ENCODE measurements at regions not wholly inside any gene's neighbourhood (a gene's known extent, or its start where the extent isn't known, plus 50 kb on each side); places are given as distances from the start of the nearest gene placed in this dataset.

DNA sequence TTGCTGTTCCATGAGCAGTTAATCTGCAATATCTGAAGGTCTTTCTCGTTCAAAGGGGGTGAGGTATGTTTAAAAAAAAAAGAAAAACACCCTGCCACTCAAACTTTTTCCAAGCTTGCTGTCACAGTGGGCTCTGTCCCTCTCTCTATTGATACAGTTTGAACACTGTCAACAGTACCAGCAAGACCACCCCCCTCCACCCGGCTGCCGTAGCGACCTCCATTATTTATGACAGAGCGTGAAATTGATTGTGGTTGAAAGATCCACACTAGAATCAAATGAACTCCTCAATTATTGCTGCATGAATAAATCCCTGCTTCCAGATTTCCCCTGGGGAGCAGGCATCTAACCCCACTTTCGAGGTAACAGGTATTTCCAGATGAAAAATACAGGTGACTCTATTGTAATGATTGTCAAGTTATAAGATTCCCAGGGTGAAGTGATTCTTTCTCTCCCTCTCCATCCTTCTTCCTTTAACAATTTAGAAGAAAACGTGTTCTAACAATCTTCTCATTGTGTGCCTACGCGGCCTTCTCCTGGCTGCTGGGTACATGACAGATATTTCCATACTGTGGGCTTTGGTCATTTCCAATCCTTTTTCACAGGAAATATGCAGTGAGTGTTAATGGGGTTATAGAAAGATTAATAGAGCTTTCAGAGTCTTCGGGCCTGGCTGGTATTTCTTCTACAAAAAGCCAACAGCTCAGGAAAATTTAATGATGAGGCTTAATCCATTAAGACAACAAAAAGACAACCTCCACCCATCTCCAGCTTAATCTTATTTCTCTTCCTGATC, 135.7 kb upstream of the C16orf82 start:
- TF ChIP-seq CTCF (IDR thresholded peaks at IDR 0.05; ENCODE audit: insufficient read depth, low read length, severe bottlenecking) = no peak
- Histone ChIP-seq H3K27me3 (ENCODE audit: control insufficient read depth, insufficient read depth, low read length) (no peaks in the 10 kb centered on the region), H3K4me3 (ENCODE audit: low read depth, low read length) (no peak overlapping the region), H3K36me3 (ENCODE audit: control insufficient read depth, insufficient read depth, low read length) (no peaks in the 10 kb centered on the region)
- DNase-seq (ENCODE audit: low read depth) (no peak), FAIRE-seq (no peak)

GRCh38 chr16:26950636-26951035, 116.1 kb upstream of the C16orf82 start:
- TF ChIP-seq CTCF (IDR thresholded peaks at IDR 0.05; ENCODE audit: insufficient read depth, low read length, severe bottlenecking) = no peak
- Histone ChIP-seq H3K27me3 (ENCODE audit: control insufficient read depth, insufficient read depth, low read length) (no peaks in the 10 kb centered on the region), H3K36me3 (ENCODE audit: control insufficient read depth, insufficient read depth, low read length) (no peaks in the 10 kb centered on the region), H3K4me3 (ENCODE audit: low read depth, low read length) (no peak overlapping the region)
- DNase-seq (ENCODE audit: low read depth) (no peak), FAIRE-seq (no peak)

- DNase-seq (ENCODE audit: low read depth) (no peak), FAIRE-seq (no peak)
- Histone ChIP-seq H3K27me3 (ENCODE audit: control insufficient read depth, insufficient read depth, low read length) (no peaks in the 10 kb centered on the region), H3K4me3 (ENCODE audit: low read depth, low read length) (no peak overlapping the region), H3K36me3 (ENCODE audit: control insufficient read depth, insufficient read depth, low read length) (no peaks in the 10 kb centered on the region)
- TF ChIP-seq CTCF (IDR thresholded peaks at IDR 0.05; ENCODE audit: insufficient read depth, low read length, severe bottlenecking) = no peak
These were observed 114.8 kb upstream of the C16orf82 start for GRCh38 chr16:26951950-26952349.

- FAIRE-seq = no peak
- H3K27me3 ChIP-seq (ENCODE audit: control insufficient read depth, insufficient read depth, low read length) = no peaks in the 10 kb centered on the region
- H3K4me3 ChIP-seq (ENCODE audit: low read depth, low read length) = no peak overlapping the region
These were observed 114.3 kb upstream of the C16orf82 start for GRCh38 chr16:26952411-26952810.

GRCh38 chr16:26957283-26957859, 109.4 kb upstream of the C16orf82 start:
- no peaks in the 10 kb centered on the region for H3K36me3 ChIP-seq (ENCODE audit: control insufficient read depth, insufficient read depth, low read length)
- no peaks in the 10 kb centered on the region for H3K27me3 ChIP-seq (ENCODE audit: control insufficient read depth, insufficient read depth, low read length)
- no peak for DNase-seq (ENCODE audit: low read depth)
- no peak for TF ChIP-seq CTCF (IDR thresholded peaks at IDR 0.05; ENCODE audit: insufficient read depth, low read length, severe bottlenecking)
- no peak for FAIRE-seq
- H3K4me3 ChIP-seq (ENCODE audit: low read depth, low read length) = no peak overlapping the region

More at GRCh38 chr16:26952411-26952810, 114.3 kb upstream of the C16orf82 start:
- no peak for DNase-seq (ENCODE audit: low read depth)
- no peaks in the 10 kb centered on the region for H3K36me3 ChIP-seq (ENCODE audit: control insufficient read depth, insufficient read depth, low read length)
- TF ChIP-seq CTCF (IDR thresholded peaks at IDR 0.05; ENCODE audit: insufficient read depth, low read length, severe bottlenecking) = no peak

Data from bronchial epithelial cell (primary cell).